ENCODE measurements at regions not wholly inside any gene's neighbourhood (a gene's known extent, or its start where the extent isn't known, plus 50 kb on each side); places are given as distances from the start of the nearest gene placed in this dataset.

DNA sequence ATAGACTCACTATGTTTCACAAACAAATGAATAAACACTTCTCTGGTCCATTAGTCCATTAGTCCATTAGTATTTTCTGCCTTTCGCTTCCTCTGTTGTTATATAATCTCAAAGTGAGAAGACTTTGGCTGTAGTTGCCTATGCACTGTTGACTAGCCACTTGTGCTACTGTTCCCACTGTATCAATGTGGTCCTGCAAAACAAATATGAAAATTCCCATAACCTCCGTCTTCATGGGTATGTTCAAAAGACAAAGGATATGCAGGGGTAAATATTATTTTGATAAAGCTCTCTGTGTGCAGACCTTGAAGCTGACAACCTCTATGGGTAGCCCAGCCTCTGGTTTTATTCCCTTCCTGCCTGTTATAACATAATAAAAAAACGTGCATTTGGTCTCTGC is 77.8 kb downstream of the DIO2 start:
- TF ChIP-seq CTCF (IDR thresholded peaks at IDR 0.05; ENCODE audit: low read length): no peak
- no peak for TF ChIP-seq EZH2phosphoT487 (IDR thresholded peaks at IDR 0.05; ENCODE audit: low read length)
- TF ChIP-seq EZH2 (optimal IDR thresholded peaks at IDR 0.05; ENCODE audit: low read depth, low read length): no peak
